Stimulated activated CD8-positive, alpha-beta memory T cell treated with anti-CD3 and anti-CD28 coated beads, Interleukin-4, amount 100 ng/mL, for 1 hour (primary cell): ENCODE measurements at regions not wholly inside any gene's neighbourhood (a gene's known extent, or its start where the extent isn't known, plus 50 kb on each side); places are given as distances from the start of the nearest gene placed in this dataset.
"Not testable (repeated sequence)": the region's sequence is repeated elsewhere in the genome, so short reads cannot be mapped to it uniquely, and the experiment has no call there.

Experiments
- DNase-seq, 2 donors: peaks; one replicate each; pipeline ENCODE4 v3.0.0-alpha.2; 2020; ENCODE audit warnings: low read depth in 2 of 2, low spot score in 1 of 2

- DNase-seq: no peak
Observed at GRCh38 chr5:123701511-123702200, 189.7 kb downstream of the CSNK1G3 start.

GRCh38 chr5:123700624-123701287, 188.8 kb downstream of the CSNK1G3 start:
- no peak for DNase-seq

GRCh38 chr5:123699571-123699970, 187.6 kb downstream of the CSNK1G3 start:
- no peak for DNase-seq

- not testable (repeated sequence) for DNase-seq
Observed at GRCh38 chr5:123698937-123699336, 187.0 kb downstream of the CSNK1G3 start.

GRCh38 chr5:123696921-123697341, 185.0 kb downstream of the CSNK1G3 start:
- no peak for DNase-seq

- no peak for DNase-seq
Observed at GRCh38 chr5:123690821-123691220, 178.8 kb downstream of the CSNK1G3 start.

GRCh38 chr5:123681061-123681460, 169.1 kb downstream of the CSNK1G3 start:
- DNase-seq: no peak

- no peak for DNase-seq
Observed at GRCh38 chr5:123673107-123673506, 161.1 kb downstream of the CSNK1G3 start.

- no peak for DNase-seq
Observed at GRCh38 chr5:123671711-123672456, 159.9 kb downstream of the CSNK1G3 start.

GRCh38 chr5:123671042-123671441, 159.1 kb downstream of the CSNK1G3 start:
- DNase-seq: no peak
